Heart left ventricle (tissue), 16 donors: ENCODE measurements at regions not wholly inside any gene's neighbourhood (a gene's known extent, or its start where the extent isn't known, plus 50 kb on each side); places are given as distances from the start of the nearest gene placed in this dataset.
A peak's percentile ranks its signal among the peaks of the same experiment; 100 is the strongest.

Source experiments
- ATAC-seq, 4 donors: fragments of 200-7000 bp; cut with Tn5 transposase; one replicate each; pipeline ENCODE4 v1.9.1; 2020 to 2022; ENCODE audit warnings: moderate library complexity in 4 of 4, mild to moderate bottlenecking in 3 of 4, moderate number of reproducible peaks in 1 of 4
- DNase-seq, 5 donors: peaks; one replicate each; pipeline ENCODE4 v3.0.0-alpha.2; 2020
- H3K27ac ChIP-seq, 12 donors: fragments of 200-600 bp; sonication (generic) in 4 of 12; one replicate each; pipeline versions ENCODE4 v1.5.0 to v1.8.0; 2016 to 2022; ENCODE audit warnings: mild to moderate bottlenecking in 2 of 12
- H3K27me3 ChIP-seq, 9 donors: fragments of 200-600 bp; sonication (generic) in 2 of 9; one replicate each; pipeline versions ENCODE4 v1.5.1 to v1.8.0; 2016 to 2022; ENCODE audit warnings: mild to moderate bottlenecking in 3 of 9
- H3K36me3 ChIP-seq, 9 donors: fragments of 200-600 bp; sonication (generic) in 2 of 9; one replicate each; pipeline versions ENCODE4 v1.5.0 to v1.8.0; 2018 to 2022; ENCODE audit warnings: mild to moderate bottlenecking in 2 of 9
- H3K4me1 ChIP-seq, 12 donors: fragments of 200-600 bp; sonication (generic) in 4 of 12; one replicate each; pipeline versions ENCODE4 v1.5.0 to v1.8.0; 2016 to 2022; ENCODE audit warnings: mild to moderate bottlenecking in 3 of 12
- H3K4me3 ChIP-seq, 12 donors: fragments of 200-600 bp; sonication (generic) in 4 of 12; one replicate each; pipeline versions ENCODE4 v1.5.0 to v1.8.0; 2017 to 2022; ENCODE audit warnings: mild to moderate bottlenecking in 9 of 12, moderate library complexity in 4 of 12
- H3K9me3 ChIP-seq, 12 donors: fragments of 200-600 bp; sonication (generic) in 4 of 12; one replicate each; pipeline versions ENCODE4 v1.5.0 to v1.8.0; 2016 to 2022; ENCODE audit warnings: mild to moderate bottlenecking in 1 of 12
- POLR2A ChIP-seq, 2 donors: fragments of 450-650 bp; IDR thresholded peaks; one replicate each; pipeline ENCODE4 v1.6.1; 2017; ENCODE audit warnings: antibody characterized with exemption in 2 of 2, mild to moderate bottlenecking in 2 of 2, moderate library complexity in 2 of 2
- WGBS, 4 donors: extraction: QIAGEN DNeasy Blood & Tissue Kit in 2 of 4; methylation state at CpG; one replicate each; pipeline versions ENCODE4 v1.1.5 to v1.1.7; 2013 to 2018; 5-methylcytosine and 5-hydroxymethylcytosine counted together
- intact Hi-C, 10 donors: fragments of 100-400 bp; cut with DNase I; formaldehyde crosslinking; loops; one replicate each; pipeline versions ENCODE4 v1.11.1 to v1.14.2; 2022
- TF ChIP-seq, protein P1 (sequence below), 12 donors: fragments of 200-600 bp; sonication (generic) in 4 of 12; IDR thresholded peaks; one replicate each; pipeline versions ENCODE4 v1.5.0 to v1.8.0; 2018 to 2022; ENCODE audit warnings: antibody characterized with exemption in 12 of 12, mild to moderate bottlenecking in 5 of 12
- donor health status: ischemic (EF 13 %, LVEDD 7.1; RV severe dilation, severe dysfunction).
- donor health status: healthy with polysubstance abuse.
- donor health status: DM: no; HTN: yes; CAD: no.
- donor health status: DM: no; HTN: no; CAD: no.
- donor health status: ischemic (EF 25% LVEDD 6.9; RV normal size, moderate dysfunction).
- donor health status: ischemic (EF 25% LVEDD 5.7; RV mildly dilated, moderate dysfunction).
- donor health status: healthy.
- donor health status: DM: yes; HTN: yes; CAD: no.
- donor health status: ischemic (EF 35%, LVEDD 5.7; RV mildly dilated, moderate dysfunction).
- donor health status: nonischemic (EF 11% LVEDD 7.7; RV severe dilation, severe dysfunction).
- donor health status: DM: yes; HTN: yes; CAD: no.
- donor health status: PGD.
- donor health status: ischemic (EF 29% LVEDD 5.4; RV normal size, mild dysfunction).
- donor health status: nonischemic (EF 23%, LVEDD 6.1; RV moderate dilation, normal function).

DNA sequence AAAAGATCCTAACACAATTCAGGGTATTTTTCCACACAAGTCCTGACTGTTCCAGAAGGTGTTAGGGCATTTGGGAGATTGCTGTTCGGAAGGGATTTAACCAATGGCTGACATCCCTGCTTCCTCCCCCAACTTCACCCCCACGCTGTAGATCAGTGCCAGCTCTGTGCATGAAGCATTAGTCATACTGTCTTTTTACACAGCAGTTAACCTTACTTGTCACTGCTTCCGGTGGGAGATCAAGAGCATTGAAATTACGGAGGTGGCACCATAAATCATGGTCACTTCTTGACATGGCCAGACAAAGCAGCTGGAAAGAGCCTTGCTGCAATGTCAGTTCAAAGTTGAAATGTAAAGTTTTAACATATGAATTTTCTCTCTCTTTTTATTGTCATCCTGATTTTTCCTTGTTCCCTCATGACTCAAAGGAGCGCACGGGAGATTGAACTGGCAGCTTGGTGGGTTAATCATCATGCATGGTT is 70.2 kb downstream of the HRH4 start:
- TF ChIP-seq, protein P1, sequence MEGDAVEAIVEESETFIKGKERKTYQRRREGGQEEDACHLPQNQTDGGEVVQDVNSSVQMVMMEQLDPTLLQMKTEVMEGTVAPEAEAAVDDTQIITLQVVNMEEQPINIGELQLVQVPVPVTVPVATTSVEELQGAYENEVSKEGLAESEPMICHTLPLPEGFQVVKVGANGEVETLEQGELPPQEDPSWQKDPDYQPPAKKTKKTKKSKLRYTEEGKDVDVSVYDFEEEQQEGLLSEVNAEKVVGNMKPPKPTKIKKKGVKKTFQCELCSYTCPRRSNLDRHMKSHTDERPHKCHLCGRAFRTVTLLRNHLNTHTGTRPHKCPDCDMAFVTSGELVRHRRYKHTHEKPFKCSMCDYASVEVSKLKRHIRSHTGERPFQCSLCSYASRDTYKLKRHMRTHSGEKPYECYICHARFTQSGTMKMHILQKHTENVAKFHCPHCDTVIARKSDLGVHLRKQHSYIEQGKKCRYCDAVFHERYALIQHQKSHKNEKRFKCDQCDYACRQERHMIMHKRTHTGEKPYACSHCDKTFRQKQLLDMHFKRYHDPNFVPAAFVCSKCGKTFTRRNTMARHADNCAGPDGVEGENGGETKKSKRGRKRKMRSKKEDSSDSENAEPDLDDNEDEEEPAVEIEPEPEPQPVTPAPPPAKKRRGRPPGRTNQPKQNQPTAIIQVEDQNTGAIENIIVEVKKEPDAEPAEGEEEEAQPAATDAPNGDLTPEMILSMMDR (IDR thresholded peaks at IDR 0.05): no peak
- TF ChIP-seq POLR2A (IDR thresholded peaks at IDR 0.05): no peak
- no peak overlapping the region for H3K27ac ChIP-seq
- H3K4me1 ChIP-seq: peaks cover 0 to 4% (median 0%) of the 10 kb centered on the region in 12 donors
- H3K9me3 ChIP-seq: no peaks in the 10 kb centered on the region
- intact Hi-C loops: no loop called here
- no peaks in the 10 kb centered on the region for H3K36me3 ChIP-seq
- H3K27me3 ChIP-seq: peaks cover 0 to 8% (median 0%) of the 10 kb centered on the region in 9 donors
- ATAC-seq: no peak
- peak in 1 of 5 donors; percentile 32 for DNase-seq
- H3K4me3 ChIP-seq: no peak overlapping the region
- 43 to 50% (median 46%) methylated on average over 6 of the region's 6 CpGs for WGBS, 4 donors

GRCh38 chr18:24534271-24534670 is 73.8 kb downstream of the HRH4 start:
- Histone ChIP-seq H3K9me3 (no peaks in the 10 kb centered on the region), H3K36me3 (no peaks in the 10 kb centered on the region), H3K27me3 (peaks cover 0 to 11% (median 0%) of the 10 kb centered on the region in 9 donors), H3K4me1 (peaks cover 0 to 4% (median 0%) of the 10 kb centered on the region in 12 donors), H3K4me3 (no peak overlapping the region), H3K27ac (no peak overlapping the region)
- intact Hi-C loops: no loop called here
- no peak for ATAC-seq
- no peak for DNase-seq
- WGBS, 4 donors: 87 to 93% (median 91%) methylated on average over 6 of the region's 6 CpGs
- TF ChIP-seq, protein P1 (IDR thresholded peaks at IDR 0.05): no peak
- no peak for TF ChIP-seq POLR2A (IDR thresholded peaks at IDR 0.05)

DNA sequence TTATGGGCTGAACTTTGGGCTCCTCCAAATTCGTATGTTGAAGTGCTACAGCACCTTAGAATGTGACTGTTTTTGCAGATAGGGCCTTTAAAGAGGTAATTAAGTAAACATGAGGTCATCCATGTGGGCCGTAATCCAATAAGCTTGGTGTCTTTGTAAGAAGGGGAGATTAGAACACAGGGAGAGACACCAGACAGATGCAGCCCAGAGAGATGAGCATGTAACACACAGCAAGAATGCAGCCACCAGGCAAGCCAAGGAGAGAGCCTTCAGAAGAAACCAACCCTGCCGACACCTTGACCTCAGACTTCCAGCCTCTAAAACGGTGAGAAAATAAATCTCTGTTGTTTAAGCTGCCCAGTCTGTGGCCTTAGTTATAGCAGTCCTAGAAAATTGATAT is 74.3 kb downstream of the HRH4 start:
- 62 to 85% (median 75%) methylated on average over 4 of the region's 4 CpGs for WGBS, 4 donors
- Histone ChIP-seq H3K9me3 (no peaks in the 10 kb centered on the region), H3K27me3 (peaks cover 0 to 11% (median 0%) of the 10 kb centered on the region in 9 donors), H3K4me3 (no peak overlapping the region), H3K36me3 (no peaks in the 10 kb centered on the region), H3K27ac (no peak overlapping the region), H3K4me1 (peaks cover 0 to 4% (median 0%) of the 10 kb centered on the region in 12 donors)
- TF ChIP-seq, protein P1 (IDR thresholded peaks at IDR 0.05): no peak
- TF ChIP-seq POLR2A (IDR thresholded peaks at IDR 0.05): no peak
- no peak for ATAC-seq
- intact Hi-C loops: no loop called here
- DNase-seq: no peak

- TF ChIP-seq, protein P1 (IDR thresholded peaks at IDR 0.05): no peak
- no peak for TF ChIP-seq POLR2A (IDR thresholded peaks at IDR 0.05)
- no peak for ATAC-seq
- no peaks in the 10 kb centered on the region for H3K9me3 ChIP-seq
- peaks cover 0 to 11% (median 0%) of the 10 kb centered on the region in 9 donors for H3K27me3 ChIP-seq
- no peaks in the 10 kb centered on the region for H3K4me1 ChIP-seq
- no peak for DNase-seq
- no peaks in the 10 kb centered on the region for H3K36me3 ChIP-seq
- 70 to 76% (median 74%) methylated on average over 3 of the region's 3 CpGs for WGBS, 4 donors
- H3K4me3 ChIP-seq: no peak overlapping the region
- H3K27ac ChIP-seq: no peak overlapping the region
- intact Hi-C loops: no loop called here
Measured at GRCh38 chr18:24535527-24536295, 75.3 kb downstream of the HRH4 start.
